ENCODE measurements at regions not wholly inside any gene's neighbourhood (a gene's known extent, or its start where the extent isn't known, plus 50 kb on each side); places are given as distances from the start of the nearest gene placed in this dataset.

- ChIA-PET CTCF (no interaction called here), POLR2A (no interaction called here)
- no peak for DNase-seq (ENCODE audit: low read depth in 1 of 2, low spot score in 1 of 2)
- FAIRE-seq = no peak
- no peak for ATAC-seq
- H3K4me2 ChIP-seq = no peak overlapping the region
- H3K9me3 ChIP-seq = no peaks in the 10 kb centered on the region
- WGBS (ENCODE audit: missing lambda C conversion rate) = 7% methylated on average over 3 of the region's 3 CpGs
- H3K27ac ChIP-seq = no peak overlapping the region
- TF ChIP-seq EP300 (IDR thresholded peaks at IDR 0.05) = no peak
- no peak for TF ChIP-seq MAFK (IDR thresholded peaks at IDR 0.05; ENCODE audit: partially characterized antibody)
- no peak for TF ChIP-seq HOXB5 (CRISPR knock-in tag; IDR thresholded peaks at IDR 0.05)
- no peak for TF ChIP-seq EHF (CRISPR knock-in tag; IDR thresholded peaks at IDR 0.05)
- TF ChIP-seq NFE2L2 (conservative IDR thresholded peaks at IDR 0.05; ENCODE audit: low read length) = no peak
- no peak for TF ChIP-seq ELK1 (IDR thresholded peaks at IDR 0.05; ENCODE audit: low read depth, low read length)
- TF ChIP-seq CBX2 (IDR thresholded peaks at IDR 0.05; ENCODE audit: borderline replicate concordance, low read depth) = no peak
- TF ChIP-seq POLR2AphosphoS2 (conservative IDR thresholded peaks at IDR 0.05; ENCODE audit: low read length) = no peak
- TF ChIP-seq ZC3H11A (IDR thresholded peaks at IDR 0.05) = no peak
- no peak for TF ChIP-seq USF2 (IDR thresholded peaks at IDR 0.05)
- no peak for TF ChIP-seq KDM5A (IDR thresholded peaks at IDR 0.05)
- no peak for TF ChIP-seq FOSB (CRISPR knock-in tag; IDR thresholded peaks at IDR 0.05)
- TF ChIP-seq EHMT2 (IDR thresholded peaks at IDR 0.05; ENCODE audit: low read depth) = no peak
- TF ChIP-seq RAD21 (conservative IDR thresholded peaks at IDR 0.05 in 1 of 2, IDR thresholded peaks at IDR 0.05 in 1 of 2) = no peak
- TF ChIP-seq BCL3 (IDR thresholded peaks at IDR 0.05) = no peak
- no peak for TF ChIP-seq FOXS1 (CRISPR knock-in tag; IDR thresholded peaks at IDR 0.05)
- TF ChIP-seq RCOR1 (IDR thresholded peaks at IDR 0.05; ENCODE audit: low read depth, low read length) = no peak
- TF ChIP-seq KDM1A (IDR thresholded peaks at IDR 0.05; ENCODE audit: low read depth) = no peak
- no peaks in the 10 kb centered on the region for H3K4me1 ChIP-seq
- no peak overlapping the region for H3K4me3 ChIP-seq
These were observed 182.6 kb upstream of the GLRA1 start for GRCh38 chr5:152107220-152107619.

GRCh38 chr5:152106571-152106970, 181.9 kb upstream of the GLRA1 start:
- CTCF ChIA-PET = no interaction called here
- 11% methylated on average over 2 of the region's 2 CpGs for WGBS (ENCODE audit: missing lambda C conversion rate)
- H3K4me1 ChIP-seq = no peaks in the 10 kb centered on the region
- H3K4me3 ChIP-seq = no peak overlapping the region
- H3K4me2 ChIP-seq = no peak overlapping the region
- H3K27ac ChIP-seq = no peak overlapping the region
- ATAC-seq (no peak), FAIRE-seq (no peak), DNase-seq (ENCODE audit: low read depth in 1 of 2, low spot score in 1 of 2) (no peak)
- POLR2A ChIA-PET = no interaction called here
- no peaks in the 10 kb centered on the region for H3K9me3 ChIP-seq
- no peak for TF ChIP-seq ZNF302 (CRISPR knock-in tag; IDR thresholded peaks at IDR 0.05)
- no peak for TF ChIP-seq HES2 (IDR thresholded peaks at IDR 0.05)
- TF ChIP-seq RAD21 (conservative IDR thresholded peaks at IDR 0.05 in 1 of 2, IDR thresholded peaks at IDR 0.05 in 1 of 2) = no peak
- no peak for TF ChIP-seq HMGXB4 (CRISPR knock-in tag; IDR thresholded peaks at IDR 0.05; ENCODE audit: borderline replicate concordance)
- no peak for TF ChIP-seq CHD2 (IDR thresholded peaks at IDR 0.05; ENCODE audit: low read length, partially characterized antibody)
- TF ChIP-seq RNF2 (IDR thresholded peaks at IDR 0.05; ENCODE audit: borderline replicate concordance, low read depth) = no peak
- no peak for TF ChIP-seq ZC3H11A (IDR thresholded peaks at IDR 0.05)
- TF ChIP-seq PBX3 (IDR thresholded peaks at IDR 0.05) = no peak
- no peak for TF ChIP-seq REST (IDR thresholded peaks at IDR 0.05)
- no peak for TF ChIP-seq MAZ (IDR thresholded peaks at IDR 0.05; ENCODE audit: borderline replicate concordance, low read depth, low read length)
